GM19397 (cell line): ENCODE measurements at regions not wholly inside any gene's neighbourhood (a gene's known extent, or its start where the extent isn't known, plus 50 kb on each side); places are given as distances from the start of the nearest gene placed in this dataset.
"Not testable (repeated sequence)": the region's sequence is repeated elsewhere in the genome, so short reads cannot be mapped to it uniquely, and the experiment has no call there.

Experiments
- ATAC-seq: cut with Tn5 transposase; IDR thresholded peaks from one replicate; pipeline ENCODE4 v1.9.1; 2021; ENCODE audit warnings: mild to moderate bottlenecking, moderate library complexity; ENCODE audit not compliant: unreplicated experiment

DNA sequence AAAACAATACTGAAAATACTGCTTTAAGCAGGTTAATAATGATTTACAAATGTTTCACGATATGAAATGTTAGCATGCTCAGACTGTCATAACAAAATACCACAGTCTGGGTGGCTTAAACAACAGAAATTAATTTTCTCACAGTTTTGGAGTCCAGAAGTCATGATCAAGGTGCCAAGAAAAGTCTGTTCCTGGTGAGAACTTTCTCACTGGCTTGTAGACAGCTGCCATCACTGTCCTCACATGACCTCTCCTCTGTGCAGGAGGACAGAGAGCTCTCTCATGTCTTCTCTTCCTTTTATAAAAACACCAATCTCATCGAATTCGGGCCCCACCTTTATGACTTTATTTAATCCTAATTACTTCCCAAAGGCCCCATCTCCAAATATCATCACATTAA lies 426.7 kb downstream of the KLHL13 start:
- ATAC-seq: no peak

GRCh38 chrX:117680286-117680685 lies 436.3 kb downstream of the KLHL13 start:
- no peak for ATAC-seq

DNA sequence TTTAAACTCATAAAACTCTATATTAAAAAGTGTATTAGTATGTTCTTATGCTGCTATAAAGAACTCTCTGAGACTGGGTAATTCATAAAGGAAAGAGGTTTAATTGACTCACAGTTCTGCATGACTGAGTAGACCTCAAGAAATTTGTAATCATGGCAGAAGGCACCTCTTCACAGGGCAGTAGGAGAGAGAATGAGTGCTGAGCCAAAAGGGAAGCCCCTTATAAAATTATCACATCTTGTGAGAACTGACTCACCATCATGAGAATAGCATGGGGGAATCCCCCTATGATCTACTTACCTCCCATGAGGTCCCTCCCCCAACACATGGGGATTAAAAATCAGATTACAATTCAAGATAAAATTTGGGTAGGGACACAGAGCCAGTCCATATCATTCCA lies 463.2 kb downstream of the KLHL13 start:
- ATAC-seq: no peak

DNA sequence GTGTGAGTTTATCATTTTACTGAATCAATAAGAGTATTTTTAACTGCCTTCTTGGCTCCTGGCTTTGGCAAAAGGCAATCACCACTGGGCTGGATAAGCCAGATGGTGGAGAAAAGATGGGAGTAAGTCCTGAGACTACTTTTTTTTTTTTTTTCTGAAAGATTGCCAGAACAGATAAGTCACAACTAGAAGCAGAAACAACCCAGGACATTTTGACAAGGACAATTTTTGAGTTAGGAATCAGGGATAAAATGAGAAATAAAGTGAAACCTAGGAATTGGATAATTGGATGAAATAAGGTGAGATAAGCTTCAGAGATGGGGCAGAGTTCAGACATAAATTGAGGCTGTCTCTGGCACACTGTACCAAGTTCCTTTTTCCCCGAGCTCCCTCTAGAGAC lies 471.0 kb downstream of the KLHL13 start:
- no peak for ATAC-seq

DNA sequence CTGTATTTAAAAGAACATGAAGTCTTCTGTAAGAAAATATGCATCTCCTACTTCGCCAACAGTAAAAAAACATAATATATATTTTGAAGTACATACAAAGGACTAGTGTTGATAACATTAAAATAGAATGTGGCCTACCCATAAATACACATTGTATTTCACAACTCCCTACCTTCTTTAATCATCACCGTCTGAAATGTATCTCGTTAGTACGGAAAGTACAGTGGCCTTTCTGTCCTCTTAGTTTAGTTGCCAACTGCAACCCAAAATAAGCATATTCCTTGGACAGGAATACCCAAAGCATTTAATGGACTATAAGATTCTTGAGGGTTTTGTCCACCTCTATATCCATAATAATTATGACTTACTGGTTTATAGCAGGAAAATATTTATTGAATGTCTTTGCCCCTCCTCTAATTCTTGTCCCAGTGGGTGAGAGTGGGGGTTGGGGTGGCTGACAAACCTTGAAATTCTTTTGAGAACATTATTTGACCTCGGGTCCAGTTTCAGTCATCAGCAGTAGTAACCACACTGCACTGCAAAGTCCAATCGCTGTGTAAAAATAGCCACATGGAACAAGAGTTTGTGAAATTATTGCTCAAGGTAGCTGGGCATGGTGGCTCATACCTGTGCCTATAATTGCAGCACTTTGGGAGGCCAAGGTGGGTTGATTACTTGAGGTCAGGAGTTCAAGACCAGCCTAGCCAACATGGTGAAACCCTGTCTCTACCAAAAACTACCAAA lies 474.5 kb downstream of the KLHL13 start:
- no peak for ATAC-seq

GRCh38 chrX:117636826-117637225 lies 479.8 kb downstream of the KLHL13 start:
- ATAC-seq: no peak

DNA sequence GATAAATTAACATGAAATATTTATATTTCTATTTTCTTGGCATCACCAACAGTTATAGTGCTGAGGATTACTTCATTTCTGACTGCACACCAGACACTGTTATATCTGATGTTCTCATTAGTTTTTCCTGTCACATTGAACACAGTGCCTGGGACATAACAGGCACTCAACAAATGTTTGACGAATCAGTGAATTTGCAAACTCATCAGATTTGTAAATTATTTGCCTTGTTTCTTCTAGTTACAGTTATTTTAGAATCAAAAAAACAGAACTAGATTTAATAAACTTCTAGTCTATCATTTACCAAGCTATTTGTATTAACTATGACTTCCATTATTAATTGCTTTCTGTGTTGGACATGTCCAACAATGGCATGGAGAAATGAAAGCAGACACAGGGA lies 483.3 kb downstream of the KLHL13 start:
- ATAC-seq: no peak

- ATAC-seq: no peak
Observed at GRCh38 chrX:117628381-117628780, 488.2 kb downstream of the KLHL13 start.

- no peak for ATAC-seq
Observed at GRCh38 chrX:117610806-117611205, 505.8 kb downstream of the KLHL13 start.

DNA sequence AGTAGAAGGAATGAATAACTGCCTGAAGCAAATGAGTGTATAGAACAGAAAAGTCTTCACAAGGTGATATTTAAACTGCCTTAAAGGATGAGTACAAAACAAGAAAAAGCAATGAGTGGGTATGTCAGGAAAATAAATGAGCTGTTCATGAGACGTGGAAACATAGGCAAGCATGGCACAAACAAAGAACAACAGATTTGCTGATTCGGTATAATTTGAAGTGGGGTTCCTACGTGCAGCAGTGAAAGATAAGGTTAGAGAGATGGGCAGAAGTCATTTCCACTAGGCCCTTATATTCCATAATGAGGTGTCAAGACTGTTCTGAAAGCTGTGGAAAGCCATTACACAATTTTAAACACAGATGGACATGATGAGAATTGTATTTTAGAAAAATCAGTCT lies 506.6 kb downstream of the KLHL13 start:
- ATAC-seq: no peak

- no peak for ATAC-seq
Observed at GRCh38 chrX:117607561-117607960, 509.0 kb downstream of the KLHL13 start.

DNA sequence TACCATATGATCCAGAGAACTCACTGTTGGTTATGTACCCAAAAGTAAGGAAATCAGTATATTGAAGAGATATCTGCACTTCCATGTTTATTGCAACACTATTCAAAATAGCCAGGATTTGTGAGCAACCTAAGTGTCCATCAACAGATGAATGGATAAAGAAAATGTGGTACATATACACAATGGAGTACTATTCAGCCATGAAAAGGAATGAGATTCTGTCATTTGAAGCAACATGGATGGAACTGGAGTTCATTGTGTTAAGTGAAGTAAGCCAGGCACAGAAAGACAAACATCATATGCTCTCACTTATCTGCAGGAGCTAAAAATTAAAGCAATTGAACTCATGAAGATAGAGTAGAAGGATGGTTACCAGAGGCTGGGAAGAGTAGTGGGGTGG lies 510.5 kb downstream of the KLHL13 start:
- not testable (repeated sequence) for ATAC-seq

GRCh38 chrX:117570160-117570559 lies 546.5 kb downstream of the KLHL13 start:
- no peak for ATAC-seq

GRCh38 chrX:117568238-117568637 lies 548.4 kb downstream of the KLHL13 start:
- no peak for ATAC-seq

DNA sequence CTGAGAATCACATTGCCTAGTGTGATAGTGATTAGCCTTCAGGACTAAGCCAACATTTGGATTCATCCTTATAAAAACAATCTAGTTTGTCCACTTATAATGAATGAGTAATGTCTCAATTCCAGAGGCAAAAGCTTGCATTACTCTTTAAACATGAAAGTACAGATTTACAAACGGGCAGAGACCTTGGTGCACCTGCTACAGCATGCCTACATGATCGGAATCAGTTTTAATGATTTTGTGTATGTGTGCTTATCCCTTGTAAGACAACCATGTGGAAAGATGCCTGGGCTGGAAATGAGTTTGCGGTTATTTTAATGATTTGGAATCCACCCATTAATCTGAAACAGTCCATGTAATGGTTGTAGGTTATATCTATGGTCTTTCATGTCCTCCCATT lies 572.7 kb downstream of the KLHL13 start:
- no peak for ATAC-seq

GRCh38 chrX:117539090-117539418 lies 577.6 kb downstream of the KLHL13 start:
- ATAC-seq: no peak

- ATAC-seq: no peak
Observed at GRCh38 chrX:117538178-117539089, 578.2 kb downstream of the KLHL13 start.

DNA sequence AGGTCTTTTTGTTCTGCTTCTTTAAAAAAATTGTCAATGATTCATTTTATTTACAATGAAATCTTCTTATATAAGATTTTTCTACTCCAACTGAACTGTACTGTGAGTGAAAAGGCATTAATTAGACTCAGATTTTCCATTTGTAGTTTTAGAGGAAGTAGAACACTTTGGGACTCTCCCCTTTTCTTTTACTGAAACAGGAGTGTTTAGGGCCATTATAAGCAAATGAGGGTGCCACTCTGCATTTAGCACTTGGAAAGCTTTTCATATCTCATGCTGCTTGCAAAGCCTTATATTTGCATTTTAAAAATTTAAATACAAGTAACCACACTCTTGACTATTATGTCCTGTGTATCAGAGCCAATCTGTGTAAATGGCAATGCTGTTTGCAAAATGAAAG lies 584.3 kb downstream of the KLHL13 start:
- ATAC-seq: no peak

GRCh38 chrX:117522725-117523700 lies 593.6 kb downstream of the KLHL13 start:
- no peak for ATAC-seq

GRCh38 chrX:117517994-117518393 lies 598.6 kb downstream of the KLHL13 start:
- no peak for ATAC-seq

GRCh38 chrX:117511379-117511778 lies 605.2 kb downstream of the KLHL13 start:
- ATAC-seq: no peak
